H1 (cell line): ENCODE measurements at regions not wholly inside any gene's neighbourhood (a gene's known extent, or its start where the extent isn't known, plus 50 kb on each side); places are given as distances from the start of the nearest gene placed in this dataset.

ENCODE experiments used
- CBX5 ChIP-seq: fragments of 300-800, 300-1000 bp; sonication (generic); IDR thresholded peaks from 2 replicates; pipeline ENCODE4 v1.7.1; 2016; ENCODE audit warnings: antibody characterized with exemption, low read length, low read depth
- GTF2F1 ChIP-seq: IDR thresholded peaks from 2 replicates; pipeline ENCODE4 v1.6.1; 2012; ENCODE audit warnings: low read depth, low read length, improper control_type of control experiment, borderline replicate concordance
- PHF8 ChIP-seq: fragments of 200-600 bp; sonication (generic); conservative IDR thresholded peaks from 2 replicates; pipeline ENCODE4 v1.7.1; 2012; ENCODE audit warnings: low read depth, mild to moderate bottlenecking, inconsistent platforms, low read length, moderate library complexity
- RBBP5 ChIP-seq: IDR thresholded peaks from 2 replicates; pipeline ENCODE4 v1.7.1; 2012; ENCODE audit warnings: low read depth, mild to moderate bottlenecking, inconsistent platforms, low read length, moderate library complexity, borderline replicate concordance
- RFX5 ChIP-seq: IDR thresholded peaks from 2 replicates; pipeline ENCODE4 v1.6.1; 2011; ENCODE audit warnings: low read depth, low read length, improper control_type of control experiment, borderline replicate concordance
- RNF2 ChIP-seq: fragments of 200-900, 300-1000 bp; sonication (generic); IDR thresholded peaks from 2 replicates; pipeline ENCODE4 v1.7.1; 2016; ENCODE audit warnings: borderline replicate concordance, low read depth, mild to moderate bottlenecking, antibody characterized with exemption, low read length; ENCODE audit not compliant: poor library complexity, severe bottlenecking; ENCODE audit errors: missing control alignments
- SIX5 ChIP-seq: IDR thresholded peaks from 2 replicates; pipeline ENCODE4 v1.6.1; 2011; ENCODE audit warnings: mild to moderate bottlenecking, low read depth, low read length
- SP1 ChIP-seq: IDR thresholded peaks from 2 replicates; pipeline ENCODE4 v1.6.1; 2011; ENCODE audit warnings: low read depth, low read length
- TF ChIP-seq, protein P1 (sequence below): fragments of 300-600 bp; sonication (generic); IDR thresholded peaks from 2 replicates; pipeline ENCODE4 v1.7.1; 2012; ENCODE audit warnings: low read length, moderate library complexity, mild to moderate bottlenecking, inconsistent platforms; ENCODE audit not compliant: insufficient replicate concordance

DNA sequence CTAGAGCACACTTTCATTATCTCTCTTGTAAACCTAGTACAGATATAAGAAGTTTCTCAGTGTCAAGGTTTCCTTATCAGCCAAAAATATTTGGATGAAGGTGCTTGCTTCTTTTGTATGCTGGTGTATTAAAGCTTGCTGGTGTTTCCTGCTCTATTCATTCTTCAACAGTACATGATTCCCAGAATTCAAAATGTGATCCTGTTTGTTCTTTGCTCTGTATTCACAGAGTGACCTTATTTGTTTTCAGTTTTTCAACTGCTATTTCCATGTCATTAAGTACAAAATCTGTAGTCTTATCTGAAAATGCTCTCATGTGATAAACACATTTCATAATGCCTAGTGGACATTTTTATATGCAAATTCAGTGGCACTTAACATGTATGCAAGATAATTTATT is 1185.8 kb downstream of the SUCLG1 start (continued):
- TF ChIP-seq, protein P1, sequence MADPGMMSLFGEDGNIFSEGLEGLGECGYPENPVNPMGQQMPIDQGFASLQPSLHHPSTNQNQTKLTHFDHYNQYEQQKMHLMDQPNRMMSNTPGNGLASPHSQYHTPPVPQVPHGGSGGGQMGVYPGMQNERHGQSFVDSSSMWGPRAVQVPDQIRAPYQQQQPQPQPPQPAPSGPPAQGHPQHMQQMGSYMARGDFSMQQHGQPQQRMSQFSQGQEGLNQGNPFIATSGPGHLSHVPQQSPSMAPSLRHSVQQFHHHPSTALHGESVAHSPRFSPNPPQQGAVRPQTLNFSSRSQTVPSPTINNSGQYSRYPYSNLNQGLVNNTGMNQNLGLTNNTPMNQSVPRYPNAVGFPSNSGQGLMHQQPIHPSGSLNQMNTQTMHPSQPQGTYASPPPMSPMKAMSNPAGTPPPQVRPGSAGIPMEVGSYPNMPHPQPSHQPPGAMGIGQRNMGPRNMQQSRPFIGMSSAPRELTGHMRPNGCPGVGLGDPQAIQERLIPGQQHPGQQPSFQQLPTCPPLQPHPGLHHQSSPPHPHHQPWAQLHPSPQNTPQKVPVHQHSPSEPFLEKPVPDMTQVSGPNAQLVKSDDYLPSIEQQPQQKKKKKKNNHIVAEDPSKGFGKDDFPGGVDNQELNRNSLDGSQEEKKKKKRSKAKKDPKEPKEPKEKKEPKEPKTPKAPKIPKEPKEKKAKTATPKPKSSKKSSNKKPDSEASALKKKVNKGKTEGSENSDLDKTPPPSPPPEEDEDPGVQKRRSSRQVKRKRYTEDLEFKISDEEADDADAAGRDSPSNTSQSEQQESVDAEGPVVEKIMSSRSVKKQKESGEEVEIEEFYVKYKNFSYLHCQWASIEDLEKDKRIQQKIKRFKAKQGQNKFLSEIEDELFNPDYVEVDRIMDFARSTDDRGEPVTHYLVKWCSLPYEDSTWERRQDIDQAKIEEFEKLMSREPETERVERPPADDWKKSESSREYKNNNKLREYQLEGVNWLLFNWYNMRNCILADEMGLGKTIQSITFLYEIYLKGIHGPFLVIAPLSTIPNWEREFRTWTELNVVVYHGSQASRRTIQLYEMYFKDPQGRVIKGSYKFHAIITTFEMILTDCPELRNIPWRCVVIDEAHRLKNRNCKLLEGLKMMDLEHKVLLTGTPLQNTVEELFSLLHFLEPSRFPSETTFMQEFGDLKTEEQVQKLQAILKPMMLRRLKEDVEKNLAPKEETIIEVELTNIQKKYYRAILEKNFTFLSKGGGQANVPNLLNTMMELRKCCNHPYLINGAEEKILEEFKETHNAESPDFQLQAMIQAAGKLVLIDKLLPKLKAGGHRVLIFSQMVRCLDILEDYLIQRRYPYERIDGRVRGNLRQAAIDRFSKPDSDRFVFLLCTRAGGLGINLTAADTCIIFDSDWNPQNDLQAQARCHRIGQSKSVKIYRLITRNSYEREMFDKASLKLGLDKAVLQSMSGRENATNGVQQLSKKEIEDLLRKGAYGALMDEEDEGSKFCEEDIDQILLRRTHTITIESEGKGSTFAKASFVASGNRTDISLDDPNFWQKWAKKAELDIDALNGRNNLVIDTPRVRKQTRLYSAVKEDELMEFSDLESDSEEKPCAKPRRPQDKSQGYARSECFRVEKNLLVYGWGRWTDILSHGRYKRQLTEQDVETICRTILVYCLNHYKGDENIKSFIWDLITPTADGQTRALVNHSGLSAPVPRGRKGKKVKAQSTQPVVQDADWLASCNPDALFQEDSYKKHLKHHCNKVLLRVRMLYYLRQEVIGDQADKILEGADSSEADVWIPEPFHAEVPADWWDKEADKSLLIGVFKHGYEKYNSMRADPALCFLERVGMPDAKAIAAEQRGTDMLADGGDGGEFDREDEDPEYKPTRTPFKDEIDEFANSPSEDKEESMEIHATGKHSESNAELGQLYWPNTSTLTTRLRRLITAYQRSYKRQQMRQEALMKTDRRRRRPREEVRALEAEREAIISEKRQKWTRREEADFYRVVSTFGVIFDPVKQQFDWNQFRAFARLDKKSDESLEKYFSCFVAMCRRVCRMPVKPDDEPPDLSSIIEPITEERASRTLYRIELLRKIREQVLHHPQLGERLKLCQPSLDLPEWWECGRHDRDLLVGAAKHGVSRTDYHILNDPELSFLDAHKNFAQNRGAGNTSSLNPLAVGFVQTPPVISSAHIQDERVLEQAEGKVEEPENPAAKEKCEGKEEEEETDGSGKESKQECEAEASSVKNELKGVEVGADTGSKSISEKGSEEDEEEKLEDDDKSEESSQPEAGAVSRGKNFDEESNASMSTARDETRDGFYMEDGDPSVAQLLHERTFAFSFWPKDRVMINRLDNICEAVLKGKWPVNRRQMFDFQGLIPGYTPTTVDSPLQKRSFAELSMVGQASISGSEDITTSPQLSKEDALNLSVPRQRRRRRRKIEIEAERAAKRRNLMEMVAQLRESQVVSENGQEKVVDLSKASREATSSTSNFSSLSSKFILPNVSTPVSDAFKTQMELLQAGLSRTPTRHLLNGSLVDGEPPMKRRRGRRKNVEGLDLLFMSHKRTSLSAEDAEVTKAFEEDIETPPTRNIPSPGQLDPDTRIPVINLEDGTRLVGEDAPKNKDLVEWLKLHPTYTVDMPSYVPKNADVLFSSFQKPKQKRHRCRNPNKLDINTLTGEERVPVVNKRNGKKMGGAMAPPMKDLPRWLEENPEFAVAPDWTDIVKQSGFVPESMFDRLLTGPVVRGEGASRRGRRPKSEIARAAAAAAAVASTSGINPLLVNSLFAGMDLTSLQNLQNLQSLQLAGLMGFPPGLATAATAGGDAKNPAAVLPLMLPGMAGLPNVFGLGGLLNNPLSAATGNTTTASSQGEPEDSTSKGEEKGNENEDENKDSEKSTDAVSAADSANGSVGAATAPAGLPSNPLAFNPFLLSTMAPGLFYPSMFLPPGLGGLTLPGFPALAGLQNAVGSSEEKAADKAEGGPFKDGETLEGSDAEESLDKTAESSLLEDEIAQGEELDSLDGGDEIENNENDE = no peak
- TF ChIP-seq CBX5 (no peak), SP1 (no peak), RBBP5 (no peak), PHF8 (no peak), GTF2F1 (no peak), RFX5 (no peak), SIX5 (no peak), RNF2 (no peak)
